ENCODE measurements at regions not wholly inside any gene's neighbourhood (a gene's known extent, or its start where the extent isn't known, plus 50 kb on each side); places are given as distances from the start of the nearest gene placed in this dataset.

DNA sequence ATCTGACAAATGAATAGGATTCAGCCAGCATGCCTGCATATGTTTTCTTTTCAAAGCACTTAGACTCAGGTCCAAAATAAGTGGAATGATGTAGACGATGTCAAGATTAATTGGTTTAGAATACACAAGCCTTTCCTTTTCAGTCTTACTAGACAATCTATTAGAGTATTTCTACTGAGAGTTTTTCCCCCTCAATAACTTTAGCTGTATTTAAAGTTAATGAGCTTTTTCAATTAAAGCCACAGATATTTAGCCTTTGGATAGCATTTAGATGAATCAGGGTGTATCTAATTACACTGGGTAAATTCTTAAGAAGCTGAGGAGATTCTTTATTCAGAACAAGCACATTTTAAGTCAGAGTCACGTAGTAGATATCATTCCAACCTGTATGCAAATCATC lies 198.7 kb upstream of the MPDZ start:
- Histone ChIP-seq H3F3A (ENCODE audit: control insufficient read depth, insufficient read depth) (no peaks in the 10 kb centered on the region), H3K9me3 (ENCODE audit: control insufficient read depth, insufficient read depth, low read length) (peaks cover 3% of the 10 kb centered on the region; the same call in 1 of the 2 replicates), H3K4me2 (ENCODE audit: low read length) (no peak overlapping the region), H3K9me2 (replicated peaks; ENCODE audit: control insufficient read depth, low read length) (no peaks in the 10 kb centered on the region), H3K4me1 (ENCODE audit: control insufficient read depth, low read length) (no peaks in the 10 kb centered on the region), H3K36me3 (ENCODE audit: control insufficient read depth, low read length) (no peaks in the 10 kb centered on the region), H4K20me1 (ENCODE audit: control insufficient read depth, insufficient read depth, low read depth, low read length) (no peaks in the 10 kb centered on the region), H3K4me3 (ENCODE audit: low read length) (no peak overlapping the region), H3K27me3 (ENCODE audit: control insufficient read depth, low read length) (no peaks in the 10 kb centered on the region), H3K79me2 (ENCODE audit: control insufficient read depth, low read length) (no peaks in the 10 kb centered on the region), H3K27ac (ENCODE audit: low read depth, low read length) (no peak overlapping the region)
- TF ChIP-seq, protein P1, sequence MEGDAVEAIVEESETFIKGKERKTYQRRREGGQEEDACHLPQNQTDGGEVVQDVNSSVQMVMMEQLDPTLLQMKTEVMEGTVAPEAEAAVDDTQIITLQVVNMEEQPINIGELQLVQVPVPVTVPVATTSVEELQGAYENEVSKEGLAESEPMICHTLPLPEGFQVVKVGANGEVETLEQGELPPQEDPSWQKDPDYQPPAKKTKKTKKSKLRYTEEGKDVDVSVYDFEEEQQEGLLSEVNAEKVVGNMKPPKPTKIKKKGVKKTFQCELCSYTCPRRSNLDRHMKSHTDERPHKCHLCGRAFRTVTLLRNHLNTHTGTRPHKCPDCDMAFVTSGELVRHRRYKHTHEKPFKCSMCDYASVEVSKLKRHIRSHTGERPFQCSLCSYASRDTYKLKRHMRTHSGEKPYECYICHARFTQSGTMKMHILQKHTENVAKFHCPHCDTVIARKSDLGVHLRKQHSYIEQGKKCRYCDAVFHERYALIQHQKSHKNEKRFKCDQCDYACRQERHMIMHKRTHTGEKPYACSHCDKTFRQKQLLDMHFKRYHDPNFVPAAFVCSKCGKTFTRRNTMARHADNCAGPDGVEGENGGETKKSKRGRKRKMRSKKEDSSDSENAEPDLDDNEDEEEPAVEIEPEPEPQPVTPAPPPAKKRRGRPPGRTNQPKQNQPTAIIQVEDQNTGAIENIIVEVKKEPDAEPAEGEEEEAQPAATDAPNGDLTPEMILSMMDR (IDR thresholded peaks at IDR 0.05; ENCODE audit: low read depth, low read length, poor library complexity, severe bottlenecking): no peak

DNA sequence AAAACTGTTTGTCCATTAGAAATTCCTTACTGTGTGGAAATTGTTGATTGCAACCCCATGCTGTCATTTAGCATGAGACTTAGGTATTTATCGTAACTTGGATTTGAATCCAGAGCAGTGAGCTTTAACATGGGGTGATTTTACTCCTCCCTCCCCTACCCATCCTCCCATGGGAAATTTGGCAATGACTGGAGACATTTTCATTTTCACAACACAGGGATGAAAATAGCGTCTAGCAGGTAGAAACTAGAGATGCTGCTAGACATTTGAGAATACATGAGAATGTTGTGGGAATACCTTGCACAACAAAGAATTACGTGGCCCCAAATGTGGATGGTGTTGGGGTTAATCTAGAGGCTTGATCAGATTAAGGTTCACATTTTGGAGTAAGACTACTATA lies 191.3 kb upstream of the MPDZ start:
- Histone ChIP-seq H3K36me3 (ENCODE audit: control insufficient read depth, low read length) (no peaks in the 10 kb centered on the region), H4K20me1 (ENCODE audit: control insufficient read depth, insufficient read depth, low read depth, low read length) (no peaks in the 10 kb centered on the region), H3K27me3 (ENCODE audit: control insufficient read depth, low read length) (no peaks in the 10 kb centered on the region), H3K4me2 (ENCODE audit: low read length) (no peak overlapping the region), H3K79me2 (ENCODE audit: control insufficient read depth, low read length) (no peaks in the 10 kb centered on the region), H3K9me2 (replicated peaks; ENCODE audit: control insufficient read depth, low read length) (no peaks in the 10 kb centered on the region), H3K4me3 (ENCODE audit: low read length) (no peak overlapping the region), H3K9me3 (ENCODE audit: control insufficient read depth, insufficient read depth, low read length) (no peaks in the 10 kb centered on the region), H3K27ac (ENCODE audit: low read depth, low read length) (no peak overlapping the region), H3F3A (ENCODE audit: control insufficient read depth, insufficient read depth) (no peaks in the 10 kb centered on the region), H3K4me1 (ENCODE audit: control insufficient read depth, low read length) (no peaks in the 10 kb centered on the region)
- TF ChIP-seq EZH2phosphoT487 (IDR thresholded peaks at IDR 0.05; ENCODE audit: borderline replicate concordance, low read length): no peak
- TF ChIP-seq, protein P1 (IDR thresholded peaks at IDR 0.05; ENCODE audit: low read depth, low read length, poor library complexity, severe bottlenecking): no peak

DNA sequence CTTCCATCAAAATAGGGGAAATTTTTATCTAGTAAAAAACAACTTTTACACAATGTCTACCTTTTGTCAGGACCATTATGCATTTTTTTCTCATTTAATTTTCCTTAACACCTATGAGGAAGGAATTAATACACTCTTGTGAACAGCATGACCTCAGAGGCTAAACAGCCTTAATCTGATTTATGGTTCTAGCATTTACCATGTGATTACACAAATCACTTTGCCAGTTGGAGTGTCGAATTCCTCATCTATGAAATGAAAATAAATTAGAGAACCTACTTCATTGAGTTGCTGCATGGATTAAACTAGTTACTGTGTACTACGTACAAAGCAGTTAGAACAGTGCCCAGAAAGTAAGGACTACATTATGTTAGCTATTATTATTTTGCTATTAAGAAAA lies 187.7 kb upstream of the MPDZ start:
- H3K27me3 ChIP-seq (ENCODE audit: control insufficient read depth, low read length): no peaks in the 10 kb centered on the region
- TF ChIP-seq, protein P1 (IDR thresholded peaks at IDR 0.05; ENCODE audit: low read depth, low read length, poor library complexity, severe bottlenecking): no peak
- no peak for TF ChIP-seq EZH2phosphoT487 (IDR thresholded peaks at IDR 0.05; ENCODE audit: borderline replicate concordance, low read length)
- H3K79me2 ChIP-seq (ENCODE audit: control insufficient read depth, low read length): no peaks in the 10 kb centered on the region
- no peak overlapping the region for H3K27ac ChIP-seq (ENCODE audit: low read depth, low read length)
- no peaks in the 10 kb centered on the region for H3F3A ChIP-seq (ENCODE audit: control insufficient read depth, insufficient read depth)
- no peaks in the 10 kb centered on the region for H3K9me3 ChIP-seq (ENCODE audit: control insufficient read depth, insufficient read depth, low read length)
- H3K36me3 ChIP-seq (ENCODE audit: control insufficient read depth, low read length): no peaks in the 10 kb centered on the region
- H4K20me1 ChIP-seq (ENCODE audit: control insufficient read depth, insufficient read depth, low read depth, low read length): no peaks in the 10 kb centered on the region
- H3K9me2 ChIP-seq (replicated peaks; ENCODE audit: control insufficient read depth, low read length): no peaks in the 10 kb centered on the region
- H3K4me2 ChIP-seq (ENCODE audit: low read length): no peak overlapping the region
- H3K4me1 ChIP-seq (ENCODE audit: control insufficient read depth, low read length): no peaks in the 10 kb centered on the region
- H3K4me3 ChIP-seq (ENCODE audit: low read length): no peak overlapping the region

All from DOHH2 (cell line).